Adrenal gland (tissue), 5 donors: ENCODE measurements at regions not wholly inside any gene's neighbourhood (a gene's known extent, or its start where the extent isn't known, plus 50 kb on each side); places are given as distances from the start of the nearest gene placed in this dataset.

ENCODE experiments used
- CTCF ChIP-seq, 6 experiments: fragments of 450-650 bp in 4 of 6; fragments of 200-600 bp in 2 of 6; sonication (generic) in 1 of 6; IDR thresholded peaks; 1 replicate in 5 of 6; 2 replicates in 1 of 6; pipeline versions ENCODE4 v1.5.1 to v1.8.0; 2016 to 2021; ENCODE audit warnings: antibody characterized with exemption in 6 of 6, mild to moderate bottlenecking in 2 of 6, moderate library complexity in 1 of 6
- POLR2A ChIP-seq, 2 donors: fragments of 450-650 bp; IDR thresholded peaks; one replicate each; pipeline ENCODE4 v1.6.1; 2017; ENCODE audit warnings: antibody characterized with exemption in 2 of 2, mild to moderate bottlenecking in 2 of 2, moderate library complexity in 1 of 2
- donor health status: DM: no; HTN: no; CAD: no.

- TF ChIP-seq CTCF (IDR thresholded peaks at IDR 0.05), result no peak
- no peak for TF ChIP-seq POLR2A (IDR thresholded peaks at IDR 0.05)
Observed at GRCh38 chr7:31398815-31399214, 58.3 kb upstream of the NEUROD6 start.
